NCI-H510A (cell line): ENCODE measurements at regions not wholly inside any gene's neighbourhood (a gene's known extent, or its start where the extent isn't known, plus 50 kb on each side); places are given as distances from the start of the nearest gene placed in this dataset.

Experiments used
- DNase-seq: peaks from one replicate; lab custom pipeline; 2025; lab: John Stamatoyannopoulos, UW

DNA sequence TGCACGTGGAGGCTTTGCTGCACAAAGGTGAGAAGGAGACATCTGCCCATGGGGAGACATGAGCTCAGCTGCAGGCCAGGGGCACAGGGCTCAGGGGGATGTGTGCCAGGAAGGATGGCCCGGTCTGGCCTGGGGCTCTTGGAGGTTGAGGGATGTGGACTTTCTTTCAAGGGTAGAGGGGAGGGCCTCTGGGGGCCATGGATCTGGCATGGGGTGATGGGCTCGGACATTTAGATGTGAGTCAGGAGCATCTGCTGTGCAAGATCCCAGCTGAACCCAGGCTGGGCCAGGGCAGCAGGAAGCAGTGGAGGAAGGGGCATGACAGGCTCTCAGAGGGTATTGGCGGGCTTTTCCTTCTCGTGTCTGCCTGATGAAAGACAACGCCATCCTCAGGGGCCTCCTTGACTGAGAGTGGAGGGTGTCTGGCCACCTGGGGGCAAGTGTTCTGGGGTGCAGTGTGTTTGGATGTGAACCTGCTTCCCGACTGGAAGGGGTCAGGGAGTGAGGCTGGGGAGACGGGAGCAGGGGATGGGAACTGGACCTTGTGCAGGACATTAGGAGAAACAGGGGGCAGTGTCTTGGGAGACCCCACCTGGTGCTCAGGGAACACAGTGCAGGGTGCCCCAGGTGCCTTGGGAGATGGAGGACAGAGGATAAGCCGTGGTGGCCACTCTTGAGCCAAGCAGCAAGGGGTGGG lies 156.1 kb downstream of the ERMARD start:
- DNase-seq, result no peak

- no peak for DNase-seq
Observed at GRCh38 chr6:169906688-169907418, 155.4 kb downstream of the ERMARD start.

GRCh38 chr6:169906004-169906687 lies 154.7 kb downstream of the ERMARD start:
- no peak for DNase-seq

- no peak for DNase-seq
Observed at GRCh38 chr6:169905041-169905807, 153.8 kb downstream of the ERMARD start.

GRCh38 chr6:169904051-169904922 lies 152.9 kb downstream of the ERMARD start:
- no peak for DNase-seq

GRCh38 chr6:169903122-169903521 lies 151.7 kb downstream of the ERMARD start:
- no peak for DNase-seq

DNA sequence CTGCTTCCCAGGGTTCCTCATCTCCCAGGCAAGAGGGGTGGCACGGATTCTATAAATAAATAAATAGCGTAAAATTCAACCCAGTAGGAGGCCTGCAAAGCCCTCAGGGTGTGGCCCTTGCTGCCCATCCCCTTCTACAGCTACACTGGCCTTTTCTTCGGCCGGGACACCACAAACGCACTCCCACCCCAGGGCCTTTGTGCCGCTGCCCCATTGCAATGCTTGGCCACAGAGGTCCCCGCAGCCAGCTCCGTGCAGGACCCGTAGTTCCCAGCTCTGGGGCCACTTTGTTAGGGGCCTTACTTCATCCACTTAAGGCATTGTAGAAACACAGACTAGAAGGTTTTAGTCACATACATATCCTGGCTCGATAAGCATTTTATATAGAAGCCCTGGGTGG lies 151.2 kb downstream of the ERMARD start:
- no peak for DNase-seq

GRCh38 chr6:169902070-169902469 lies 150.6 kb downstream of the ERMARD start:
- no peak for DNase-seq

GRCh38 chr6:169899481-169900145 lies 148.2 kb downstream of the ERMARD start:
- DNase-seq, result no peak

DNA sequence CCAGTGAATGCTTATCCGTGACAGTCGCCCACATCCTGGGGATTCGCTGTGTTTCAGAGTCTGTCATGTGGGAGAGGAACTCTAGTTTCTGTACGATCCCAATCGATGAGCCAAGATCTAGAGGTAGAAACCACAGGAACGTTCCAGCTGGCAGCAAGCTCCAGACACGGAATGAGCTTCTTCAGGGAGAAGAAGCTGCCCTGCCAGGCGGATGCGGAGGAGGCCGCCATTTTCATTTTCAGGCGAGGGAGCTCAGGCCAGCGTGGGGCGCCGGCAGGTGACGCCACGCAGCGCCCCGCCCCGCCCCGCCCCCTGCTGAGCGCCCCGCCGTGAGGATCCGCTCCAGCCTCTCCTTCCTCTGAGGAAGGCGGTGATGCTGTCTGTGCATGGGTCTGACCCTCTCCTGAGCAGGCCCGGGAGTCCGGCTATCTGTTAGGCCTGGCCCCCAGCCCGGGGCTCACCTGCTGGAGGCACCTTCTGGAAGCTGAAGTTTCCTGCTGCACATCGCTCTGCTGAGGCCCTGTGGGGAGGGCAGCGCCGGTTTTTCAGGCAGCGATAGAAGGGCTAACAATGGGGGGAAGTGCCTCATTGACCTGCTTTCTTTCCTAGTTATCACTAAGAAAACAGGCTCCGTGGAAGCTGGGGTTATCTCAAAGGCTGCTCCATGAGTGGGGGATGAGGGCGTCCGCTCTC lies 147.5 kb downstream of the ERMARD start:
- DNase-seq, result no peak

DNA sequence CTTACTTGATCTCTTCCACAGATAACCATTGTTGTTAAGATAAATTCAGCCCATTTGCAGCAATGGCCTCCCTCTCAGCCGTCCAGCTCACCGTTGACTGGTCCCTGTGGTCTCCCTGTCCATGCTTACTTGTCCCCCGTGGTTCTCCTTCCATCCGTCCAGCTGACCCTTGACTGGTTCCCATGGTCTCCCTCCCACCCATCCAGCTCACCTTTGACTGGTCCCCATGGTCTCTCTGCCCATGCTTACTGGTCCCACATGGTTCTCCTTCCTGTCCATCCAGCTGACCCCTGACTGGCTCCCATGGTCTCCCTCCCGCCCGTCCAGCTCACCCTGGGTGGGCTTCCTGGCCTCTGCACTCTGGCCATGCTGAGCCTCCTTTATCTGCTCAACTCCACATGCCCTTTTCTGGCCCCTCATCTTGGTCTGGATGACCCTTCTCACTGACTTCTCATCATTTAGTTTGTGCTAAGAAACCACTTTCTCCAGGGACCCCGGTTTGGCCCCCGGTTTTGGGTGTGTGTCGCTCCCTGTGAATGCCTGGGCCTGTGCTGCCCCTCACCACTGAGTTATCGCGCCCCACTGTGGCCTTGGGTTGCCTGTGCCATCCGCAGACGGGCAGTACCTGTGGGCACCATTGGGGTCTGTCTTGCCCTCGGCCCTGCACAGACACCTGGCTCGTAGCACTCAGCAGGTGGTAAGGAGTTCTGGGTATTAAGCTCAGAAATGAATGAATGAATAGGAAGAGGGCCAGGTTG lies 146.4 kb downstream of the ERMARD start:
- DNase-seq, result no peak

GRCh38 chr6:169896826-169897456 lies 145.5 kb downstream of the ERMARD start:
- DNase-seq, result no peak

DNA sequence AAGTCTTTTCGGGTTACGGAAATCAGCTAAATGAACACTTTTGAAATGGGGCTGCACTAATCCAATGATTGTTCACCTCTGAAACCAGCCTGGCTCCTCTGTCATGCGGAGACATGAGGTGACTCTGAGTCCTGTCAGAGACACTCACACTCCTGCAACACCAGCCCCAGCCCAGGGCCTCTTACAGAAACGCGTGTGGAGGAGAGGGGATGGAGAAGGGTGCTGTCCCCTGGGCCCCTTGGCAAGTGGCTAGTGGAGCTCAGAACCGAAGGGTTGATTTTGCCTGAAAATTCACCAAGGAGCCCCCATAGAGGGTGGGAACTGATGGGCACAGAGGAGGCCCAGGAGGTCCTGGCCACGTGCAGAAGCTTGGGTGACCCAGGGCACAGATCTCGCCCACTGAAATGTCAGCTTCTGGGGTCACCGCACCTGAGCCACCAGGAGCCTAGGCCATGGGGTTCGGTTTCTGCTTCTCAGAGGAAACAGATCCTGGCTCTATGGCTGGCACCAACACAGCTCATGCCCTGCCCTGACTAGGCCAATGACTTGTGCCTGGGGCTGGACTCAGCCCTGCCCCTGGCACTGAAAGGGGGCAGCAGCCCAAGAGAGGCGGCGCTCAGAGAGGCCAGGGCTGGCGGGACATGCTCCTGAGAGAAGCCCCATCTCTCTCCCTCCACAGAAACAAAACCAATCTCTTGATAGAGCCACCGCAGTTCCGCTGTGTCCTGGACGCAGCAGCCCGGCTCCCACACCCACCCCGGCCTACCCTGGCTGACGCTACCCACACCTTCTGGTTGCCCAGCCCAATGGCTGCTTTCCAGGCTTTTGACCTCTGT lies 144.7 kb downstream of the ERMARD start:
- DNase-seq, result no peak

DNA sequence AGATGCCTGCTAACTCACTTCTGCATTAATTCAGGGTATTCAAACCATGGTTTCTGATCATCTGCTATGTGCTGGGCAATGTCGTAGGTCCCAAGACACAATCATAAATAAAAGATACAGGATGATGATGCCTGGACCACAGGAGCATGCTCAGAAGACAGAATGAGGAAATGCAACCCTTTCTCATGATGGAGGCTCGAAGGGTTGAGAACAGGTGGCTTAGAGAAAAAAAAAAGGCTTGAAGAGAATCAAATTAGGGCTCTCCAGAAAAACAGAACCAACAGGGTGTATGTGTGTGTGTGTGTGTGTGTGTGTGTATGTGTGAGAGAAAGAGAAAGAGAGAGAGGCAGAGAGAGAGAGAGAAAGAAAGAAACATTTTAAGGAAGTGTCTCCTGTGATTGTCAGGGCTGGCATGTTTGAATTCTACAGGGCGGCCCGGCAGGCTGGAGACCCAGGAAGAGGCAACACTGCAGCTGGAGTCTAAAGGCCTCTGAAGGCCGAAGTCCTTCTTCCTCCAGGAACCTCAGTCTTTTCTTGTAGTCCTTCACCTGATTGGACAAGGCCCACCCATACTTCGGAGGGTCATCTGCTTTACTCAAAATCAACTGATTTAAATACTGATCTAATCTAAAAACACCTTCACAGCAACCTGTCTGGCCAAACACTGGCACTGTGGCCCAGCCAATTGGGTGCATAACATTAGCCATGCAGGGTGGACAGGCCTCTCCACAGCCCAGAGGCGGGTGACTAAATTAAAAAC lies 143.8 kb downstream of the ERMARD start:
- no peak for DNase-seq

DNA sequence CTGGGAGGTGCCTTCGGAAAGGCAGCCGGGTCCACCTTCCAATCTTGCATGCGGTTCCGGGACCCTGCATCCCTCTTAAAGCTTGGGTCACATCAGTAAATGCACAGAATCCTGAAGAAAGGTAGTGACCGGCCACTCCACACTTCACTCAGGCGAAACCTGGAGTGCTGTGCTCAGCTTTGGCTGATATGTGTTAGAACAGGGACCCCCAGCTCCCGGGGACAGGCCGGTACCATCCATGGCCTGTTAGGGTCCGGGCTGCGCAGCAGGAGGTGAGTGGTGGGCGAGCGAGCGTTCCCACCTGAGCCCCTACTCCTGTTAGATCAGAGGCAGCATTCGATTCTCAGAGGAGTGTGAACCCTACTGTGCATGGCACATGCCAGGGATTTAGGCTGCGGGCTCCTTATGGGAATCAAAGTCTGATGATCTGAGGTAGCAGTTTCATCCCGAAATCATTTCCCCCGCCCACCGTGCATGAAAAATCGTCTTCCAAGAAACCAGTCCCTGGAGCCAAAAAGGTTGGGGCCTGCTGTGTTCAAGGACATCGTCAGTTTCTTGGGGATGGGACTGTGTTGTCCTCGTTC lies 143.0 kb downstream of the ERMARD start:
- no peak for DNase-seq

- no peak for DNase-seq
Observed at GRCh38 chr6:169893624-169894023, 142.2 kb downstream of the ERMARD start.

DNA sequence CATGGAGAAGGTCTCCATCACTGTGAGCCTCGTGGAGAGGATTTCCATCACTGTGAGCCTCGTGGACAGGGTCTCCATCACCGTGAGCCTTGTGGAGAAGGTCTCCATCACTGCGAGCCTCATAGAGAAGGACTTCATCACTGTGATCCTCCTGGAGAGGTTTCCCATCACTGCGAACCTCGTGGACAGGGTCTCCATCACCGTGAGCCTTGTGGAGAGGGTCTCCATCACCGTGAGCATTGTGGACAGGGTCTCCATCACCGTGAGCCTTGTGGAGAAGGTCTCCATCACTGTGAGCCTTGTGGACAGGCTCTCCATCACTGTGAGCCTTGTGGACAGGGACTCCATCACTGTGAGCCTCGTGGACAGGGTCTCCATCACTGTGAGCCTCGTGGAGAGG lies 140.4 kb downstream of the ERMARD start:
- no peak for DNase-seq
